Bone marrow (tissue), 2 donors: ENCODE measurements at regions not wholly inside any gene's neighbourhood (a gene's known extent, or its start where the extent isn't known, plus 50 kb on each side); places are given as distances from the start of the nearest gene placed in this dataset.

Source experiments
- DNase-seq, 2 donors: peaks; one replicate each; lab custom pipeline; 2025; lab: John Stamatoyannopoulos, UW

DNA sequence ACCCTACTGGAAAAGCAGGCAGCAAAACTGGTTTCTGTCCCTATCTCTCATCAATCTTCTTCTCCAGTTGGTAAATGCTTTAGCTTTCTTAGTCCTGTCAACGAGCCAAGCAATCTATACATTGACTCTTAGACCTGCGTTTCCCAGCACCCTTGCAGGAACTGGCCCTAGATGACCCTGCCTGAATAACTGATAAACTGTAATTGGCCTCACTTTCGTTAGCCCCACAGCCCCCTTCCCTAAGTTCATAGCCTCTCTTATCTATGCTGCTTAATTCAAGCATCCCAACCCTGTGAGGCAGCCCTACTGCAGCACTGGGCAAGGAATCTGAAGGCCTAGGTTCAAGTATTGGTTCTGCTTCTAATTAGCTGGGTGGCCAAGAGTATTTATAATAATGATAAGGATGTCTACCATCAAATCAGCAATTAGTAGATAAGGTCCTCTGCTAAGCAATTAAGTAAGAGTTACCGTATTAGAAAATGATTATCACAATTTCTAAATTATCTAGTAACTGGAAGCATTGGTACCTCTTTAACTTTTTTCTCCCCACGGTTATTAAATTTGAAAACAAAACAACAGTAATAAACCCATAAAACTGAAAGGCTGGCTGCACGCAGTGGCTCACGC lies 86.4 kb upstream of the RMDN2 start:
- no peak for DNase-seq

DNA sequence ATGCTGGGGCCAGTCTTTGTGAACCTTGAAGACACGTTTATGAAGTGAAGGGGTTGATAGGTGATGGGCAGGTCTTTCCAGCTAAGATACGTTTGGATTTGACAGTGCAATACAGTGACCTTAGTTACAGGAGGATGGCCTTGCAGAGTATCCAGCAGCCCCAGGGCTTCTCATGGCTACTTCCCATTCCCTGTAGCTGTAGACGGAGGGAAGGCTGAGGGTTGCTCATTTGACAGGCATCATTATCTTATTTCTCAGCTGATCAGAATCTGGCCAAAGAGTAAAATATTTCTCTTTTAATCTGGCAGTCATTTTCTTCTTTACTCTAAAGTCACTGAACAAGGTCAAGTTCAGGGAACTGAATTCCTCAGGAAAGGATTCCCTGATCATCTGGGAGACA lies 85.1 kb upstream of the RMDN2 start:
- no peak for DNase-seq

DNA sequence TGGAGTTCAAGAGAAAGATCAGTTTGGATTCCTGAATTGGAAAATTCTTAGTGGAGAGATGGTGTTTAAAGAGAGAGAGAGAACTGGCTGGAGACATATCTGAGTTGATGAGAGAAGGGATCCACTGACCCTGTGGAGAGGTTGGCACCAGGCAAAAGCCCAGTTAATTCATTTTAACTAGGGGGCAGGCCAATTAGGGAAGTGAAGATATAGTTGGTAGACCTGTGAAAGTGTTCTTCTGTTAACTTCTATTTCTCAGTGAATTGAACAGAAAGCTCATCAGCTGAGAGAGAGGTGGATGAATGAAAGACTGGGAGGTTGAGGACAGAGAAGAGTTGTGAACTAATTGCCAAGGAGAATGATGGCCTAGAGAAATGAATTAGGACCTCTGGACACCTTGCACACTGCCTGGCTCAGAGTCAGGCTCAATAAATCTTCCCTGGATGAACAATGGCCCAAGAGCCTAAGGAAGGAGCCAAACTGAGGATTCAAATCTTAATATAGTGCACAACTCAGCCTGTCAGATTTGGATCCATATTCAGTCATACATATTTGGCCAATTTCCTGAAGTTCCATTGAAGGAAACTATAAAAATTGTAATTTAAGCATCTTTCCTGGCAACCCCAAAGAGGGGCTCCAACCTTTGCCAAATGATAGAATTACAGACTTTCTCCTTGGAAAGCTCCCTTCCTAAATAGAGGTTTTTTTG lies 82.2 kb upstream of the RMDN2 start:
- DNase-seq: no peak

DNA sequence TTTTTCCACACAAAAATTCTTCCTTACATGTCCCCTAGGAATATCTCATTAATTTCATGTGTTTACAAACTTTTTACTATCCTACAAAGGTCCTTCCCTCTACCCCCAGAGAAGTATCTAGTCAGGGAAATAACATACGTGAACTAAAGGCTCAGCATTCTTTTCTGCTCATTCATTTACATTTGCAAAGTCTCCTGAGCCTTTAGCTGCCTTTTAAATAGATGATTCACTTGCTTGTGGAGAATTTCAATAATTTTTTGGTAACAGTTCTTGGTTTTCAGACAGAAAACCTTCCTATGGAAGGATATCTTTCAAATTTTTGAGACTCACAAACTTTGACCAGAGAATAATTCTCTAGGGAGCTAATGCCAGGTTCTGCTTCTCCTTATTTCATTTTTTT lies 81.5 kb upstream of the RMDN2 start:
- DNase-seq: no peak

DNA sequence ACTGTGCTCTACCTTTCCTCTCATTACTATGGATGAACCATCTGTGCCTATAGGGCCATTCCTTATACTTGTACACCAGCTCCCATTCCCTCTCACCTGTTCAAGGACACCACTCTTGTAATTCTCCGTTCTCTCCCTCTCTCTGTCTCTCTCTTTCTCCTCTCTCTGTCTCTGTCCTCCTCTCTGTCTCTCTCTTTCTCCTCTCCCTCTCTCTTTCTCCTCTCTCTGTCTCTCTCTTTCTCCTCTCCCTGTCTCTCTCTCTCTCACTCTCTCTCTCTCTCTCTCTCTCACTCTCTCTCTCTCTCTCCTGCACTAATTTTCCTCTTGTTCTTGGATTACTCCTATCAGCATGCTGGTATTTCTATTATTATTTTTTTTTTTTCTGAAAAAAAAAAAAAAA lies 78.9 kb upstream of the RMDN2 start:
- no peak for DNase-seq

DNA sequence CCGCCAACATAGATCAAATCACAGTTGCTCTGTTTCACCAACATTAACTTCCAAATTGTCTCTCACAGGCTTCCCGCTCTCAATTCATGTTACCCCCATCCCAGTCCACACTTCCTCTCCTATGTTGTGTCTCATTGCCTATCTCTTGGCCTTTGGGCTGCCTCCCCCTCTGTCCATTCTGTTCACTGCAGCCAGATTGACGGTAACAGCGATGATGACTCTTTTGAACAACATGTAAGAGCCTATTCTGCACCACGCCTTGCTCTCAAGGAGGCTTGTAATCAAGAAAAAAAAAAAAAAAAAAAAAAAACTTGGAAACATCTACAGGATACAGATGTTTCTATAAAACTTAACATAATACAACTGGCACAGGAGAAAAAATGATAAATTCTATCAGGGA lies 77.3 kb upstream of the RMDN2 start:
- DNase-seq: no peak

DNA sequence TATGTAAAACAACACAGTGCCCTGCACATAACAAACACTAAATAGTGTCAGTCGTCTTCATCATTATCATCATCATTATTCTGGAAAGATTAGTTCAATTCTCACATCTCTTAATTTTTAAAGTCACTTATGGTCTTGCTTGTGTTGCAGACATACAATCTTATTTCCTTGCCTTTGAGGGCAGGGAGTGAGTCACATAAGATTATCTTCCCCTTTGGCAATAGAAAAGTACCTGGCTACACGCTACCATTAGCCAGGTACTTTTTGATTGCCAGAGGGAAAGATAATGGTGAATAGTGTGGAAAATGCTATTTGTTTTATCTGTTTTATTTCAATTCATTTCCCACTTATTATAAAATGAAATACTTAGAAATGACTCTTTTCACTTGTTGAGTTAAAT lies 76.6 kb upstream of the RMDN2 start:
- no peak for DNase-seq

DNA sequence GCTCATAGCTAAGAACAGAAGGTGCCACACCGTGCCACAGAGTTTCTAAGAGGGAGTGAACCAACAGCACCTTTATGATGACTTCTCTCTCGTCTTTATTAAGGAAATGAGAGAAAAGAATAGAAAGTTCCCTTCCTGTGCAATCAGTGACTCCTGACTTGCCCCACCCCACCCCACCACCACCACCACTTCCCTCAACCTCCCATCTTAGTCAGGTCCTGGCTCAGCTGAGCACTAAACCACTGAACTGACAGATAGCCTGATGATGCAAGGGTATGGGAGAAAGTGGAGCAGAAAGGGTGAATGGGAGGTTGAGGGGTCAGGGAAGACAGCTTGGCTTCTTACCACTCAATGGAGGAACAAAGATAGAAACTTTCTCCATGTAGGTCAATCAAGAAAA lies 75.2 kb upstream of the RMDN2 start:
- no peak for DNase-seq

DNA sequence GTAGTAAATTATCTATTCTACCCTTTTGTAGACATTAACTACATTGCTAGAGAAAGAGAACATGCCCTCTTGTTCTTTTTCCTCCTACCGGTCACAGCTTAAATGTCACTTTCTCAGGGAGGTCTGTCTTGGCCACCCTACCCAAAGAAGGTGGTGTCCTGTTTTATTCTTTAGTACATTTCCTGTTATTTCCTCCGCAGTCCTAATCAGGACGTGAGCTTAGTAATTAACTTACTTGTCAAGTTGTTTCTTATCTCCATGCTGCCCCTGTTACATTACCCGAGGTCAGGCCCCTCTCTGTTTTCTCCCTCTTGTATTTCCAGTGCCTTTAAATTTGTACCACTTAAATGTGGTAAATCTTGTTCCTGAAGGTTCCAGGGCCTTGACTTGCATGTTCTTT lies 73.7 kb upstream of the RMDN2 start:
- peak in 1 of 2 donors; percentile 29 for DNase-seq

DNA sequence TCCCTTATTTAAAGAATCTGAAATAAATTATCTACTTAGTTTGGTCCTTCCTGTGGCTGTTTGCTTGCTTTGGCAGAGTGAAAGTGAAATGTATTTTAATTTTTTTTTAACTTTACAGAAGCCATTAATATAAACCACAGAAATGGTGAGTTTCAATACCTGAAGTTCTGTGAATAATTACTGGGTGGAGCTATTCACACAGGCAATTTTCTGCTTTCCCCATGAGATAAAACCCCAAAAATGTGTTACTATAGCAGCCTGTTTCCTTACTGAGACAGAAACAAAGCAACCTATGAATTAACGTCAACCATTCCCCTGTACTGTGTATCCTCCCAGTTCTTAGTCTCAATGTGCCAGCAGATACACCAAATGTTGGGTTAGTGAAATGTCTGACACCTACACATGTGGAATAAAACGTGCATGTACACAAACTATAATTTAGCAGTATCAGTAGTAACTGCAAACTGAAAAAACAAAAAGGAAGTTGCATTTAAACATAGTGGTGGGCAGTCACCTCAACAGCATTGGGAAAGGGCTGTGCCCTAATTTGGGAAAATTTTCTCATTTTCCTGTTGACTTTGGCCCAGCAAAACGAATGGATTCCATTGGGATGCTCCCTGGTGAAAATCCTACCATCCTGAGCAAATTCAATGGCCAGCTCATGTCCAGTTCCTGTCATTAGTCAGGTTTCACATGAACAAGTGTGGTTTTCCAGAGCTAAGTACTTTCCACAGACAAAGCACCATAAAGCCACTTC lies 73.1 kb upstream of the RMDN2 start:
- DNase-seq: no peak

DNA sequence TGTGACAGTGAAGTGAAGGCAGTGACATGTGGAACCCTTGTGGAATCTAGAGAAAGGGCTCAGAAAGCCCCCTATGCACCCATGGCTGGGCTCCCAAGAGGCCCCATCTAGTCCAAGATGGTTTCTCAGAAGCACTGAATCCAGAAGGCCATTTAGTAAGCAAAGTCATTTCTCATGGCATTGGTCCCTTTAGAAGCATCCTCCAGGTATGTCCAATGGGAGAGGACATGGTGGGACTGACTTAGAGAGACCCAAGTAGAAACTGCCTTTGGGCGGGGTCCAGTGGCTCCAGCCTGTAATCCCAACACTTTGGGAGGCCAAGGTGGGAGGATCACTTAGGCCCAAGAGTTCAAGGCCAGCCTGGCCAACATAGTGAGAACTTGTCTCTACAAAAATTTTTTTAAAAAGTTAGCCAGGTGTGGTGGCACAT lies 72.5 kb upstream of the RMDN2 start:
- no peak for DNase-seq

DNA sequence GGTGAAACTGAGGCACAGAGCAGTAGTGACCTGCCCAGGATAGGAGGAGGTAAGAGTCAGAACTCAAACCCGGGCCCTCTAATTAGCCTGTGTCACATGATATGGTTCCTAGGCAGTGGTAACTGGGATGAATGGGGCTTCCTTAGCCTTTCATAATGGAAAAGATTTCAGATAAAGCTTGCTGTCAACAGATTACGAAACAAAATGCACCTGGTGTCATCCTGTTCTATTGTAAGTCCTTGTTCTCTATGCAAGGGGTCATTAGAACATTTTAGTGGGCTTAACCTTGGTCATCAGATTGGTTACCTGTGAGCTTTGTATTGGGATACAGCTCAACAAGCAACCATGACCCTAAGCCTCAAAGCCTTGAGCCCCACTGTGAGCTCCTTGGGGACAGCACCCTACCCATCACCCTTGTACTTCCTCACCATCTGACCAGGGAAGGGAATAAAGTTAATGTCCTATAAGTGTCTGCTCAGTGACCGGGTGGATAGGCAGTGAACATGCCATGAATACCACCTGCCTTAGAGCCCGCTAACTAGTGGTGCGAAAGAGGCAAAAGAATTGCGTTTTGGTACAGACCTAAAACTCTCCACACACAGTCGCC lies 70.3 kb upstream of the RMDN2 start:
- DNase-seq: no peak

DNA sequence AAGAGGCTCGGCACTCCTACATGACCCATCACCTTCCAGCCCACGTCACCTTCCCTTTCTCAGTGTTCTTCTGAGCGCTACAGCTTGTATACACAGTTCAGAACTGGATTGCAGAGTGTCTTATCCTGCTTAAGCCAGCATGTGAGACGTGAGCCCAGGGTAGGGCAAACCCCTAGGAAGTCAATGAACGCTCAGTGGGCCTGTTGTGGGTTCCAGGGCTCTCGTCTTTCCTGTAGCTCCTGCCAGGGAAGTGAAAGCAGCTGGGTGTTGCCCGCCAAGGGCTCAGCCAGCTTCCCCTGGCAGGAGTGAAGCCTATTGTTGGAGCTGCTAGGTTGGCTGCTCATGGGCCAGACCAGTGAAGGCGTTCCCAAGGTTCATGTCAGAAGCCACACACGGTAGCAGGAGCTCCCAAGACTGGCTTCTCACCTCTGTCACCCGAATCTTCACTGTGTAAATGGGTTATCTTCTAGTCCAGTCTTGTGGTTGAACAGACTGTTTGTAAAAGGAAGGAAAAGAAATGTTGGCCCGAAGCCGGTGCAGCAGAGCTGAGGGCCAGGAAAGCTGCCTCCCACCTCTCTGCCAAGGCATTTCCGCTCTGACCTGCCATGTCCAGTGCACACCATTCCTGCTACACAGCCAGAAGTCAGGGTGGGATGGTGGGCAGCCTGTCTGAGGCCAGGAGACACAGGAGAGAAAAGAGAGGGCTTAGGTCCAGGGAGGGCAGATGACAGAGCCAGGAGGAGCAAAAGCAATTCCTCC lies 69.6 kb upstream of the RMDN2 start:
- DNase-seq: peak in 1 of 2 donors; percentile 65

DNA sequence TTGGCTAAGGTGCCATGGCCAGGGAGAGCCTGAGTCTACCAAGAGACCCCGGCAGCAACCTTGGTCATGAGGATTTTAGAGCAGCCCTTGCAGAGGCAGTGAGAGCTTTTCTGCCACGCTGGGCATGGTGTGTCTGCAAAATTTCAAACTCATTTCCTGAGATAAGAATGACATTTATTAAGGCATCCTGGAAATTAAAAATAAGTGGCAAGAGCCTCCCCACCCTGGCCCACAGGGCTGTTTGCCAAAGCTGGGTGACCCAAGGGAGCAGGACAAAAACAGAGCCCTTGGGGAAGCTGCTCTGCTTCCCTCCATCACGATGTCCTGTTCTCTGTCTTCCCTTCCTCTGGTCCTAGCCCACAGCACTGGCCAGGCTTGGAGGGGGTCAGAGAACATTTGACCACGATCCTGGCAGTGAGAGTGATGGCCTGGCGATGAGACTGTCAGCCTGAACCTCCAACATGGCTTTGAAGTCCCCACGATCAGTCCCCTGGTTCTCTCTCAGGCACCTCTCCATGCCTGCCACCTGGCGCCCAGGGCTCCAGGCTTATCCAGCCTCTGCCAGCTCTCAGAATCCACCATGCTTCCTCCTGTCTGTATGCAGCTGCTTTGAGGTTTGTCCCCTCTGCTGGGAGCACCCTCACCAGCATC lies 68.9 kb upstream of the RMDN2 start:
- DNase-seq: no peak

DNA sequence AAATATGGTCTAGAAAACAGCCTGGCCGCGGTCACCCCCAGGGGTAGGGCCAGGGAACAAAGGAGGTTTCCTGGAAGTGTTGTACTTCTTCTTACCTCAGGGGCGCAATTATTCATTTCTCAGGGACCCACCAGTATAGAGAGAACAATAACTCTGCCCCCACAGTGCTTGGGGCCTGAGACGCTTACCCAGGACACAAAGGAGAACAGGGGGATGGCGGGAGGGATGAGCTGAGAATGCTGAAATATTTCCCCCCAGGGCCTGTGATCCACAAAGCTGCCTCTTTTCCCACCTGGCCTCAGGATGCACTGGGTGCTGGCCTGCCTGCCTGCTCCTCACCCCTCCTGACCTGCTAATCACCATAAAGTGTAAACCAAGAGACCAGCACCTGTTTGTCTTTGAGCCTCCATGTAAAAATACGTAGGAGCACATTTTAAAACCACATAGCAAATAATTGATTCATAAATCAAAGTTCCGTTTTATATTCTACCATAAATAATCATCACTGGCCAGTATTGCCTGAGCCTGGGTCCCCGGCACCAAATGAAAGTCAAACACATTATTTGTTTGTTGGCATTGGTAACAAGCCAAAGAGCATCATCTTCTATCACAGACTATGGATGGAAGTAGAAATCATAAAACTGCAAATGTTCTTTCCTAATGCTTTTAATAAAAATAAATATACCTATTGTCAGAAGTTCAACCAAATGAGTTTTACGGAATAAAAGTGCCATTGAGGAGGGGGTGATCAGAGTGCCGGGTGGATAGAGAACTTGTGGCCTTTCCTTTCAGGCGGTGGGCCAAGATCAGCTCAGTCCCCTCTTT lies 67.3 kb upstream of the RMDN2 start:
- no peak for DNase-seq

DNA sequence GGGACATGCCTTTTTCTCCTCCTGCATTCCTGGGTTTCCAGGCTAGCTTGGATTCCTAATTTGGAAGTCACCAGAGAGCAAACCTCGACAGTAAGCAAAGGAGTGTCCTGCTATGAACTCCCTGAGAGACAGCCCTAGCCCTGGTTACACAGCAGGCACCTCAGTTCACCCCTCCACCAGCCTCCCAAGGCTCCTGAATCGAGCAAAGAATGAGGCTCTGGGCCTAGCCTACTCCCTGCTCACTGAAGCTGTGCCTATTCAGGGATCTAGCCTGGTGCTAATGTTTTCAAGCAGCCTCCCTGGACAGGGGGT lies 66.7 kb upstream of the RMDN2 start:
- DNase-seq: no peak

DNA sequence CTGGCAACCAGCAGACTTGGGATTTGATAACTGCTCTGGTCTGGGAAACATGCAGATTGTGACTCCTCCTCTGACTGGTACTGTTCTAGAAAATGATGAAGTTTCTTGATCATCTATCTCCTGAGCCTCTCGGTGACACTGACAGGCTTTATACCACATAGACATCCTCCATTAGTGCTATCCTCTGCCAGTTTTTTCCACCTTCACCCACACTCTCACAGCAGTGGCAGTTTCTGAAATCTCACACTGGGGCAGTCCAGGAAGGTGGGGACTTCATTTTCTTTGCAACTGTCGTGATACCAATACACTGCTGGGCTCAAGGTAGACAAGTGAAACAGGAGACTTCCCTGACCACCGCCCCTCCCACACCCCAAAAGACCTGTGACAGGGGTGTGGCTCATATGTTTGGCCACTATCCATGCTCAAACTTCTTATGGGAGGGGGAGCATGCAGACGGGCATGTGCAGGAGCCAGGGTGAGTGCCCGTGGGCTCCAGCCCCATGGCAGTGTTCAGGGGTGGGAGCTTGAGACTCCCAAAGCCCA lies 66.3 kb upstream of the RMDN2 start:
- DNase-seq: no peak

DNA sequence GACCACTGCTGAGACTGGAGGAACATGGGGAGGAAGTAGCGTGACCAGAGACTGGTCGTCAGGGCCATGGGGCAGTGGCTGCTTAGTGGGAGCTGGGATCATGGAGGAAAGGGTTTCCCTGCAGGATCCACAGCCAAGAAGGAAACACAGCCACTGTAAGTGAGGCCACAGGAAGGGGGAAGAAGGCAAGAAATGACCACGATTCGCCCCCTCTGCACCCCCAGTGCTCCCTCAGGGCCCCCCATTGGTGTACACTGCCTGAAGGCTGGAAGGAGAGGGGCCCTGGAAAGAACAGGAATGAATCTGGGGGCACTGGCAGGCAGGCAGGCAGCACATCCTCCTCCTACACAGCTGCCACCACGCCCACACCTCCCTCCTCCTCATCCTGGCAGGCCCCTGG lies 62.5 kb upstream of the RMDN2 start:
- no peak for DNase-seq

DNA sequence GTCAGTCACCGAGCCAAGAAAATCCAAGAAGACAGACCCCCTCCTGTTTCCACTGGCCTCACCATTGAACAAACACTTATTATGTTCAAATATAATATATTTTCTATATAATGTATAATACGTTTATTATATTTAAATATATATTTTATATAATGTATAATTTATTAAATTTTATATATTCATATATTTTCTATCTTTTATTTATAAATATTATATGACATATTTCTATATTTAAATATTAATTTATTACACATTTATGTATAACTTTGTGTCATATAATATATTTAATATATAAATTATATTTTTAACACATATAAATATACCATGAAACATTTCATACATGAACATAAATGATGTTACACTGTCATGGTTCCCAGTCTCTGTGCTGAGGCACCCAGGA lies 60.9 kb upstream of the RMDN2 start:
- no peak for DNase-seq

DNA sequence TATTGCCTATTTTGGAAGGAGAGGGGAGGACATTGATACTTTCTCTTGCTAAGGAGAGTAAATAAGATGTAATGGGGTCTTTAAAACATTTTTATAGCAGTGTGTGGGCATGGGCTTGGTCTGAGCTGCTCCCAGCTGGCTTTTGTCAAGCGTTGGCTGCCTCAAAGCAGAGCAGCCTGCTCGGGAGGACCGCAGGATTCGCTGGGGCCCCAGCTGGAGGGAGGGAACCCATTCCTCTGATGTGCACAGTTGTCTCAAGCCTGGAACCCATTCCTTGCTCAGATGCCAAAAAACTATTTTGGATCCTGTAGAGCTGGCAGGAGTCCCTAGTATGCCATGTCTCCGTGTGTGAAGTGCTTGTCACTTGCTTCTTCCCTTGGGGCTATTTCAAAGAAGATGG lies 59.4 kb upstream of the RMDN2 start:
- DNase-seq: no peak
